ENCODE measurements at regions not wholly inside any gene's neighbourhood (a gene's known extent, or its start where the extent isn't known, plus 50 kb on each side); places are given as distances from the start of the nearest gene placed in this dataset.
"Not testable (repeated sequence)": the region's sequence is repeated elsewhere in the genome, so short reads cannot be mapped to it uniquely, and the experiment has no call there.

- DNase-seq: no peak
These were observed 266.0 kb downstream of the RAD51AP2 start for GRCh38 chr2:17252258-17252657.

DNA sequence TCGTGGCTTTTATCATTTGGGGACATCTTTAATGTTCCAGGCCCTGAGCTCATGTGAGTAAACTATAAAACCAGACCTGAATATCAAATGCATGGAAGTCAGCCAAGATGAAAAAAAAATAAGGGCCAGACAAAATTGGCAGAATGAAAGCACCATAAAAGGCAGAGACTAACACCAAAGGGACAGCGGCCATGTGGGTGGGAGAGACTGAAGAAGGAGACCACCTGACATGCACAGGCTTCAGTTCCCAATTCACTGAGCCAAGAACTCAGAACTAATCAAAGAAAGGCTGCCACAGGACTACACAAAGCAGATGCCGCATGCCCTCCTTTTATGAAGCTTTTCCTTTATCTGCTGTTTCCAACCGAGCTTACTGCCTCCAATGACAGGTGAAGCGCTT lies 267.1 kb downstream of the RAD51AP2 start:
- no peak for DNase-seq

DNA sequence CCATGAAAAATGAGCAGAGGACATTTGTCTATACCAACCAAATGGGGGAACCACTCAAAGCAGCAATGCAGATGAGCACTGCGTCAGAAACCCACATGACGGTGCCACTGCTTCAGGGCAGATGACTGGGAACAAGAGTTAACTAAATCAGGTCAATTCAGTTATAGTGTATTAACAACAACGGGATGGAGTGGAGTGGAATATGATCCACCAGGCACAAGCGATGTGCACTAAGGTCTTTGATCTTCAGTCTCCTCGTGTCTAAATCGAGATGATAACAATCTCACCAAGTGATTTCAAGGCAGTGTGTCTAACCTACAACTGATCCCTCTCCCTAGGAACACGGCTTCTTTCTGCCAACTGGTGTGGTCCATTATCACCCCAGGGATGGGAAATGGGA lies 269.0 kb downstream of the RAD51AP2 start:
- DNase-seq: no peak

DNA sequence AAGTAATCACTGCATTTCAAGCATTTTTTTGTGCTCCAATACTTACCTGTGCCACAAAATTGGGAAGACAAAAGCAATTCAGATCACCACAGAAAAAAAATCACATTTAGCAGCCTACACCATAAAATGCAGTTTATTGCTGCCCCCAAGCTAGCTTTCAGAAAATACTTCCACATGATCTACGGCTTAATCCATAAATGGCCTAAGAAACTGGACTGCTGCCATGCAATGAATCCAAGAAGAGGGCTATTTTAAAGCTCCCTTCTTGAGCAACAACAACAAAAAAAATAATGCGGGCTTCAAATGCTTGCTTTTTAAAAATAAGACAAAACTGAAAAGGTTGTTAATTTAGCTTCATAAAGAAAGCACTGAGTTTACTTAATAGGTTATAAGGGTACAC lies 272.3 kb downstream of the RAD51AP2 start:
- DNase-seq: no peak

DNA sequence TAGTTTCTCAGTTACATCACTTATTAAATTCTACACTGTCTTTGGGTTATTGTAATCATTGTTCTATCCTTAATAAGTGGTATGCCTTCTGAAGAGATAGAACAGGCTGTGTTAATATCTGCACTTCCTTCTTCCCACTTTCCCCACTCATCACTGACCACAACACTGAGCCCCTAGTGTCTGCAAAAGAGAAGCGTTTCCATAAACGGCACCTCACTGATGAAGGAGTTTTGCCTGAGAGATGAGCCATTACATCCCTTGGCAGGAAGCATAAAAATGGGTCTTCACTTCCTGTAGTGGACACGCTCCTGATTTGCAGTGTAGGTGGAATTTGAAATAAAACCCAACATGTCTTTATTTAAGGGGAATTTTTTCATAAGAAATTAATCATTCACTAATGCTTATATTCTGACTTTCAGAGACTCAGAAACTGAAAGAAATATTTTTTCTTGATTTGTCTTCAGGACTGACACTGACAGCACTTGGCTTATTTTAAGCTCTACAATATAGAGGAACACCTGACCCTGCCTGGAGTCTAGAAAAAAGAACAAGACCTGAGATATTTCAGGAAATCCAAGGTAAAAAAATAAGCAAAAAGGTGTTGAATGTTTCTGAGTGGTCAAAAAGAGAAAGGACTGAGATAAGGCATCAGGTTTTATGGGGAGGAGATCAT lies 275.3 kb downstream of the RAD51AP2 start:
- no peak for DNase-seq

DNA sequence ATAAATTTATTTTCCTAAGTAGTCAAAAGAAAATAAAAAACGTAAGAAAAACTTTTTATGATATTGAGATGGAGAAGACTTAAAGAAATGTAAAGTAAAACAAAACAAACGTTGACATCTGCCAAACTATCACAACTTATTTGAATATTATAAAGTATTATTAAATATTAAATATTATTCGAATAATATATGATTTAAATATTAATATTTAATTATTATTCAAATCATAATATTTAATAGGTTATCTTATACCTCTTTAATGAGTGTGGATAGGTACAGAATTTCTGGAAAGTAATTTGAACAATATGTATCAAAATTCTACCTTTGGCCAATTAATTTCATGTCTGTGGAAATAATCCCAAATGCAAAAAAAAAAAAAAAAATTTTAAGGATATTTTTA lies 278.7 kb downstream of the RAD51AP2 start:
- no peak for DNase-seq

DNA sequence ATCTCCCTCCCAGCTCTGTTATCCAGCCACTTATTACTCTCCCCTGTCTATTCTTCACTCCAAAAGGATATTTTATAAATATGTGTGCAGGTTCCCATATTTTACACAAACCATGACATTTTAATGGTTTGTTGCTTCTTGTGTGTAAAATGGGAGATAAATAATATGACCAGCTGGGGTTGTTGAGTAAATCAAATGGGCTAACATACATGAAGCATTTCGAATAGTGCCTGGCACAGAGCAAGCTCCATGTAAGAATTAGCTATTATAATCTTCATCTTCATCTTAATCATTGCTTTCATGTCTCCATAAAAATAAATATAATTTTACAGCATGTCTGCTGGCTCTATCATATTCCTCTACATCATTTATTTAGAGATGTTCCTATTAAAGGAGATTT lies 283.1 kb downstream of the RAD51AP2 start:
- DNase-seq: no peak

DNA sequence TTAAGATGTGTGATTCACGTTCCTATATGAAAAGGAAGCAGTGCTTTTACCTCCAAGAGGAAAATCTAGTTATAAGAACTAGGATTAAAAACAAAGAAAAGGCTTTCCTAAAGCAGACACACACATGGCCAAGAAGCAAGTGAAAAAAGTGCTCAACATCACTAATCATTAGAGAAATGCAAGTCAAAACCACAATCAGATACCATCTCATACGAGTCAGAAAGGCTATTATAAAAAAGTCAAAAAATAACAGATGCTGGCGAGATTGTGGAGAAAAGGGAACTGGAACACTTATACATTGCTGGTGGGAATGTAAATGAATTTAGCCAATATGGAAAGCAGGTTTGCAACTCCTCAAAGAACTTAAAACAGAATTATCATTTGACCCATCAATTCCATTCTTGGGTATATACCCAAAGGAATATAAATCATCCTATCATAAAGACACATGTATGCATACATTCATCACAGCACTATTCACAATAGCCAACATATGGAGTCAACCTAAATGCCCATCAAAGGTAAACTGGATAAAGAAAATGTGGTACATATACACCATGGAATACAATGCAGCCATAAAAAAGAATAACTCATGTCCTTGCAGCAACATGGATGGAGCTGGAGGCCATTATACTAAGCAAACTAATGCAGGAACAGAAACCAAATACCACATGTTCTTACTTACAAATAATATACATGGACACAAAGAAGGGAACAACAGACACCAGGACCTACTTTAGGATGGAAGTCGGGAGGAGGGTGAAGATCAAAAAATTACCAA lies 285.3 kb downstream of the RAD51AP2 start:
- DNase-seq: peak; percentile 51

- no peak for DNase-seq
These were observed 286.8 kb downstream of the RAD51AP2 start for GRCh38 chr2:17231394-17231965.

DNA sequence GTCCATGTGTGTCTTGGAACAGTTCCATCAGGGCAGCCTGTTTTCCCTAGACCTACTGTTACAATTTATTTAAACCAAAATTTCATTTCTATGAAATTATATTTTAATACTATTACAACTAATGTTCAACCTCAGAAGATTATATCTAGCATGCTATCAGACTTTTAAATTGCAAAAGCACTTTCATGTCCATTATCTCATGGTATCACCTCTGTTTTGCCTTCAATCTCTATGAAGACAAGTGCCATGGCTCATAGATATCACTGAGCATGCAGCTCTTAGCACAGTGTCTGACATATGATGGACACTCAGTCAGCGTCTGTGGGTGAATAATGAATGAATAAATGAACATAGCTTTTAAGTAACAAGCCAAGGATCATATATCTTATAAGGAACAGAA lies 288.8 kb downstream of the RAD51AP2 start:
- no peak for DNase-seq

DNA sequence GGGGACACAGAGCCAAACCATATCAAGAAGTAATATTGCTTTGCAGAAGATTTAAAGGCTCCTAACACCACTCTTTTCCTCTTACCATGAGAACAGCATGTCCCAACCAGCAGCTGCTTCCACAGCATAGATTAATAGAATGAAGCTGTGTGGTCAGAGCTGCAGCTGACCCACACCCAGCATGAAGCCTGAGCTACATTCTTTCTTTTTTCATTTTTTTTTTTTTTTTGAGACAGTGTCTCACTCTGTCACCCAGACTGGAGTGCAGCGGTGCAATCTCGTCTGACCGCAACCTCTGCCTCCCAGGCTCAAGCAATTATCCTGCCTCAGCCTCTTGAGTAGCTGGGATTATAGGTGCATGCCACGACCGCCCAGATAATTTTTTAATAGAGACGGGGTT lies 289.8 kb downstream of the RAD51AP2 start:
- no peak for DNase-seq

GRCh38 chr2:17227856-17228255 lies 290.4 kb downstream of the RAD51AP2 start:
- DNase-seq: no peak

GRCh38 chr2:17226941-17227490 lies 291.2 kb downstream of the RAD51AP2 start:
- peak; percentile 38 for DNase-seq

DNA sequence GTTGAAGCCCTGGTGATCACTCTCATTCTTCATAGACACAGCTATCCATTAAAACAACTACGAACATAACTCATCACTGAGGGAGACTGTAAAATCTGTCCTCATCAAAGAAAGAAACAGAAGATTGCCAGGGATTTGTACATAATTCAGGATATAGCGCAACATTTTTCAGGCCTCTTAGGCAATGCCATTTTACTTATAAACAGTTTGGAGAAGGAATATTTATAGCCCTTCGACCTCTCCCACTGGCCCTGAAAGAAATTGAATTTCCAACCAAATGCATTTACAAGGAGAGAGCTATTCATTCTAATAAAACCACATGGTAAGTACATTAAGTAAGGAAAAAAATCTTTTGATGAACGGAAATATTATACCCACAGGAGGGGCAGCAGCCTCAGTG lies 295.0 kb downstream of the RAD51AP2 start:
- no peak for DNase-seq

DNA sequence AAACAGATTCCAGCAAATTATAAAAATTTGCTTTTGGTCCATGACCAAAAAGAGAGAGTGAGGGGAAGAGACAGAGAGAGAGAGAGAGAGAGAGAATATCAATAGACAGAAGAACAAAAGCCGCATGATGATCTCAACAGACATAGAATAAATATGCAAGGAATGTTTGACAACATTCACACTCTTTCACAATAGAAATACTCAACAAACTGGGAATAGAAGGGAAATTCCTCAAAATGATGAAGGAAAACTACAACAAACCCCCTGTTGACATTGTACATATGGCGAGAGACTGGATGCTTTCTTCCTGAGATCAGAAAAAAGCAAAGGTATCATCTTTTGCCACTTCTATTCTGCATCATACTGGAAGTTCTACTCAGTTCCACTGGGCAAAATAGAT lies 309.7 kb downstream of the RAD51AP2 start:
- DNase-seq: peak; percentile 77

GRCh38 chr2:17206771-17207170 lies 311.5 kb downstream of the RAD51AP2 start:
- DNase-seq: no peak

DNA sequence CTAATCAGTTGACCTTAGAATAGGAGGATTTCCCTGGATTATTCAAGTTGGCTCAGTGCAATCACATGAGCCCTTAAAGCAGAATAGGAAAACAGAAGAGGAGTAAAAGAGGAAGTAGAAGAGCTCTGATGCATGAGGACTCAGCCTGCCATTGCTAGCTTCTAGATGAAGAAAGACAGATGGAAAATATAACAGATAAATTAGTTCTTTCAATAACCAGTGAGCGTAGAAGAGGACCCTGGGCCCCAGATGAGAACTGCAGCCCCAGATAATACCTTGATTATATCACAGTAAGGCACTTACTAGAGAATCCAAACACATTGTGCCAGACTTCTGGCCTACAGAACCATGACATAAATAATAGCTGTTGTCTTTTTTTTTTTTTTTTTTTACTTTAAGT lies 314.0 kb downstream of the RAD51AP2 start:
- not testable (repeated sequence) for DNase-seq

GRCh38 chr2:17202628-17203027 lies 315.6 kb downstream of the RAD51AP2 start:
- DNase-seq: not testable (repeated sequence)

GRCh38 chr2:17199741-17200140 lies 318.5 kb downstream of the RAD51AP2 start:
- DNase-seq: no peak

DNA sequence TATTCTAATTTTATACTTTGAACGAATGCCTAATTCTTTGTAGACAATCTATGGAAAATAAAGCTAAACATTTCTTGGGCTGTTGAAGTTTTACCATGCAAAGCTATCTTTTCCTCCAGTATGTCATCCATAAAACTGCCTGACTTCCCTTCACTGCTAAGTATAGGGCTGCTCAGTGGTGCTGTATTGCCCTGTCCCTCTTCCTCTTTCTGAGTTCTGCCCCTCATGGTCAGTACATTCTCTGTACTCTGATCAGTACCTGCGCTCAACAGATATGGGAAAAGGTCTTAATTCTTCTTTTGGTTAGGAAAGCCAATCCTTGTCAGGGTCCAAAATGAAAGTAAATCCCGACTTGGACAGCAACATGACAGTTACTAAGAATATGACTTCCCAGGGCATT lies 321.9 kb downstream of the RAD51AP2 start:
- no peak for DNase-seq

GRCh38 chr2:17195016-17195415 lies 323.2 kb downstream of the RAD51AP2 start:
- DNase-seq: peak; percentile 29

DNA sequence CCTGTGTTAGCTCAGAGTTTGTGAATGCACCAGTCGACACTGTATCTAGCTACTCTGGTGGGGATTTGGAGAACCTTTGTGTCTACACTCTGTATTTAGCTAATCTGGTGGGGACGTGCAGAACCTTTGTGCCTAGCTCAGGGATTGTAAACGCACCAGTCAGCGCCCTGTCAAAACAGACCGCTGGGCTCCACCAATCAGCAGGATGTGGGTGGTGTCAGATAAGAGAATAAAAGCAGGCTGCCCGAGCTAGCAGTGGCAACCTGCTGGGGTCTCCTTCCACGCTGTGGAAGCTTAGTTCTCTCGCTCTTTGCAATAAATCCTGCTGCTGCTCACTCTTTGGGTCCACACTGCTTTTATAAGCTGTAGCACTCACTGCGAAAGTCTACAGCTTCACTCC lies 324.2 kb downstream of the RAD51AP2 start:
- DNase-seq: no peak

DNA sequence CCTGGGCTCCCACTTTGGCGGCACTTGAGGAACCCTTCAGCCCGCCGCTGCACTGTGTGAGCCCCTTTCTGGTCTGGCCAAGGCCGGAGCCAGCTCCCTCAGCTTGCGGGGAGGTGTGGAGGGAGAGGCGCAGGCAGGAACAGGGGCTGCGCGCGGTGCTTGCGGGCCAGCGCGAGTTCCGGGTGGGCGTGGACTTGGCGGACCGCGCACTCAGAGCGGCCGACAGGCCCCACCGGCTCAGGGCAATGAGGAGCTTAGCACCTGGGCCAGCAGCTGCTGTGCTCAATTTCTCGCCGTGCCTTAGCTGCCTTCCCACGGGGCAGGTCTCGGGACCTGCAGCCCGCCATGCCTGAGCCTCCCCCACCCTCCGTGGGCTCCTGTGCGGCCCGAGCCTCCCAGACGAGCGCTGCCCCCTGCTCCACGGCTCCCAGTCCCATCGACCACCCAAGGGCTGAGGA lies 324.8 kb downstream of the RAD51AP2 start:
- DNase-seq: not testable (repeated sequence)

DNA sequence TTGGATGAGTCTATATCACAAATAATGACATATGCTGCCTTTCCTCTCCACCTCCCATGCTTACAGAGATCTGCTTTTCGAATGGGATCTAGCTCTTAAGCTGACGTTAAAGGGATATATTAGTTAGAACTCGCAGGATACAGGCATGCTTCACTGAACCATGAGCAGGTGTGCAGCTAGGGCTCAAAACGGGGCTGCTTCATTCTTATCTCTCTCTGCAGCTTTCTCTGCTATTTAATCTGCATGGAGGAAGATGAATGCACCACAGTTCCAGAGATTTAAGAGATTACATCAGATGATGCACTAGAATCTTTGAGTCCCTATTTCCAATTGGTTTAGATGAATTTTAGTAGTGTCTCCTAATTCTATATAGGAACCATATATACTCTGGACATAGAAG lies 327.0 kb downstream of the RAD51AP2 start:
- no peak for DNase-seq

All from fibroblast of skin of right biceps (primary cell).